ENCODE measurements at regions not wholly inside any gene's neighbourhood (a gene's known extent, or its start where the extent isn't known, plus 50 kb on each side); places are given as distances from the start of the nearest gene placed in this dataset.
A peak's percentile ranks its signal among the peaks of the same experiment; 100 is the strongest.

DNA sequence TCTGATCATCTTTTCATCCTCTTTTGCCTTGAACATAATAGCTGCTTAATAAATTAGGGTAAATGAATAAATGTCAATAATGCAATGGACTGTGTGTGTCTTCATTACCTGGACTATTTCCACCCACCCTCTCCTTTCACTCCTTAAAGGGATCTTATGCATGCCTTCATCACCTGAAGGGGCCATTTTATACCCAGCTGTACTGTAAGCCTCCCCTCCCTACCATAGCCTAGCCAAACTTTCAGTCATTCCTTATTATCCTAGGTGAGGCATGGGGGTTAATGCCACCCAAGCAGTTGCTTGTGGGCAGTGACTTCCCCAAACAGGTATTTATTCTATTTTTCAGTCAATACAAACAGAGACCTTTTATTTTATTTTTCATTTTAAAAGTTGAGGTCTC lies 127.8 kb upstream of the PARP11 start:
- DNase-seq = no peak
- Histone ChIP-seq H3K4me3 (ENCODE audit: insufficient read depth, low read depth, low read length, poor library complexity, severe bottlenecking) (no peak overlapping the region), H3K4me1 (ENCODE audit: control insufficient read depth, insufficient read depth, low read length, poor library complexity, severe bottlenecking) (no peaks in the 10 kb centered on the region), H3K27me3 (replicated peaks; ENCODE audit: control insufficient read depth, insufficient read depth, low read length, poor library complexity, severe bottlenecking) (no peaks in the 10 kb centered on the region), H3K27ac (ENCODE audit: insufficient read depth, low read length, poor library complexity, severe bottlenecking) (no peak overlapping the region), H3K36me3 (ENCODE audit: control insufficient read depth, insufficient read depth, low read length) (no peaks in the 10 kb centered on the region), H3K9me3 (ENCODE audit: control insufficient read depth, low read length) (no peaks in the 10 kb centered on the region)

DNA sequence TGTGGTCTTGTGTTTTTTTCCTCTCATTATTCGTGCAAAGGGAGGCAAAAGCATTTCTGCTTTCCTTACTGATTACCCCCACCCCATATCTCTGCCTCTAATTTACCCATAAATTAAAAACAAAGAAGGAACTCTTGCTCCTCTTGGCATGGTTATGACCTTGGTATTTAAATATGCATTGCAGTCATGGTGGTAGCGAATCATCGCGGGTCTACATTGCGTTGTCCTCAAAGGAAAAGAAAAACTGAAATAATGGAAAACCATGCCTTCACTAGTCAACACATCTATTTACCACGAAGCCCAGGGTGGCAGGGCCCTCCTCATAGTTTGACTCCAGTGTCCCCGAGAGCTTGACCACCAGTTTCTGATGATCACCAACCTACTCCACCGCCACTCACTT lies 126.7 kb upstream of the PARP11 start:
- H3K4me3 ChIP-seq (ENCODE audit: insufficient read depth, low read depth, low read length, poor library complexity, severe bottlenecking) = no peak overlapping the region
- no peaks in the 10 kb centered on the region for H3K36me3 ChIP-seq (ENCODE audit: control insufficient read depth, insufficient read depth, low read length)
- H3K9me3 ChIP-seq (ENCODE audit: control insufficient read depth, low read length) = no peaks in the 10 kb centered on the region
- no peaks in the 10 kb centered on the region for H3K4me1 ChIP-seq (ENCODE audit: control insufficient read depth, insufficient read depth, low read length, poor library complexity, severe bottlenecking)
- H3K27ac ChIP-seq (ENCODE audit: insufficient read depth, low read length, poor library complexity, severe bottlenecking) = no peak overlapping the region
- H3K27me3 ChIP-seq (replicated peaks; ENCODE audit: control insufficient read depth, insufficient read depth, low read length, poor library complexity, severe bottlenecking) = no peaks in the 10 kb centered on the region
- no peak for DNase-seq

DNA sequence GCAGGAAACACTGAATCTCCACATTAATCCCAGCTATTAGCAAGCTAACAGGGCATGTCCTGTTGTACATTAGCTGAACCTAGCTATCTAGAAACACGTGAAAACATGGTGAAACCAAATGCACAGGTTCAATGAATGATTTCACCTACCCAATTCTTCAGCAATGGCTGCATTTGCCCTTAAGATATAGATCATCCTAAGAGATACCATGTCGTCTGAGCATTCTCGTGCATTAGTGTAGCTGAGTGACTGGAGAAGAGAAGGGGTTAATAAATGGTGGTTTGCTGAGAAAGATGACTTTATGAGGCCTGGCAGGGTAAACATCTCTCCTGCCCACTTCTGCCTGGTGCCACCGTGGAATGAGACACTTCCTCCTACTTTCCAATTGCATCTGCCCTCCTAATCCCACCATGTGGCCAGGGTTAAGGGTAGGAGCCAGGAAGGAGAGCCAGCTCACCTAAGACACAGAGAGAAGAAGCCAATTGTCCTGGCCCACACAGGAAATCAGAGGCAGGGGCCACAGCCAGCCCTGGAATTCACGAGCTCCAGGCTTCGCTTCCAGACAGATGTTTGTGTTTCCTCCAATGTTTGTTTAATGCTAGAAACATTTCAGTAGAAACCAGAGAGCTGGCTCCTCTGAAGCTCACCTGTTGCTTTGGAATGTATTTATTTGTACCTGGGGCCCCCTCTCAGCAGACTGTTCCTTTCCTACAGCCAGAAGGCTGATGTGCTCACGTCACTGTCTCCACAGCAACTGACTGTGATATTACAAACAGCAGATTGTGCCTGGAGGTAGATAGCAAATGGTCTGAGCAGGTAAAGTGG lies 126.0 kb upstream of the PARP11 start:
- H3K27ac ChIP-seq (ENCODE audit: insufficient read depth, low read length, poor library complexity, severe bottlenecking) = no peak overlapping the region
- no peaks in the 10 kb centered on the region for H3K4me1 ChIP-seq (ENCODE audit: control insufficient read depth, insufficient read depth, low read length, poor library complexity, severe bottlenecking)
- H3K36me3 ChIP-seq (ENCODE audit: control insufficient read depth, insufficient read depth, low read length) = no peaks in the 10 kb centered on the region
- H3K9me3 ChIP-seq (ENCODE audit: control insufficient read depth, low read length) = no peaks in the 10 kb centered on the region
- DNase-seq = peak in 2 of 3 donors; percentile 10 to 16
- H3K4me3 ChIP-seq (ENCODE audit: insufficient read depth, low read depth, low read length, poor library complexity, severe bottlenecking) = no peak overlapping the region
- no peaks in the 10 kb centered on the region for H3K27me3 ChIP-seq (replicated peaks; ENCODE audit: control insufficient read depth, insufficient read depth, low read length, poor library complexity, severe bottlenecking)

DNA sequence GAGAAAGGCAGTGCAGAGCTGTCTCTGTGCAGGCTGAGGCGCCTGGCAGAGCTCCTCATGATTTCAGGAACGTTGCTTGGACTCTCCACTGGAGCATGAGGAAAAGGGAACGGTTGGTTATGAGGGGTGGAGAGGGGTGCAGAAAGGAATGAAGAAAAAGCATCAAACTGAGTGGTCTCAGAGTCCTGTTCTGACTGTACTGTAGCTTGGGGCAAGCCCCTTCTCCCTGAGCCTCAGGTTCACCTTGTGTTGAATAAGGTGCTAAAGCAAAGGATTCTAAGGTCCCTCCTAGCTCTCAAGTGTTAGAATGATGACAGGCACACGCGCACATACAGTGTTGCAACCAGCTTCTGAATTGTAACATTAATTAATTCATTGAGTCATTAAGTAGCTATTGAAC lies 125.2 kb upstream of the PARP11 start:
- Histone ChIP-seq H3K27ac (ENCODE audit: insufficient read depth, low read length, poor library complexity, severe bottlenecking) (no peak overlapping the region), H3K9me3 (ENCODE audit: control insufficient read depth, low read length) (no peaks in the 10 kb centered on the region), H3K27me3 (replicated peaks; ENCODE audit: control insufficient read depth, insufficient read depth, low read length, poor library complexity, severe bottlenecking) (no peaks in the 10 kb centered on the region), H3K4me1 (ENCODE audit: control insufficient read depth, insufficient read depth, low read length, poor library complexity, severe bottlenecking) (no peaks in the 10 kb centered on the region), H3K36me3 (ENCODE audit: control insufficient read depth, insufficient read depth, low read length) (no peaks in the 10 kb centered on the region), H3K4me3 (ENCODE audit: insufficient read depth, low read depth, low read length, poor library complexity, severe bottlenecking) (no peak overlapping the region)
- no peak for DNase-seq

GRCh38 chr12:3996322-3996721 lies 123.1 kb upstream of the PARP11 start:
- DNase-seq = no peak
- H3K36me3 ChIP-seq (ENCODE audit: control insufficient read depth, insufficient read depth, low read length) = no peaks in the 10 kb centered on the region
- no peaks in the 10 kb centered on the region for H3K4me1 ChIP-seq (ENCODE audit: control insufficient read depth, insufficient read depth, low read length, poor library complexity, severe bottlenecking)
- H3K9me3 ChIP-seq (ENCODE audit: control insufficient read depth, low read length) = no peaks in the 10 kb centered on the region
- H3K27me3 ChIP-seq (replicated peaks; ENCODE audit: control insufficient read depth, insufficient read depth, low read length, poor library complexity, severe bottlenecking) = no peaks in the 10 kb centered on the region
- H3K27ac ChIP-seq (ENCODE audit: insufficient read depth, low read length, poor library complexity, severe bottlenecking) = no peak overlapping the region
- H3K4me3 ChIP-seq (ENCODE audit: insufficient read depth, low read depth, low read length, poor library complexity, severe bottlenecking) = no peak overlapping the region

- Histone ChIP-seq H3K27ac (ENCODE audit: insufficient read depth, low read length, poor library complexity, severe bottlenecking) (no peak overlapping the region), H3K9me3 (ENCODE audit: control insufficient read depth, low read length) (no peaks in the 10 kb centered on the region), H3K36me3 (ENCODE audit: control insufficient read depth, insufficient read depth, low read length) (no peaks in the 10 kb centered on the region), H3K4me3 (ENCODE audit: insufficient read depth, low read depth, low read length, poor library complexity, severe bottlenecking) (no peak overlapping the region), H3K4me1 (ENCODE audit: control insufficient read depth, insufficient read depth, low read length, poor library complexity, severe bottlenecking) (no peaks in the 10 kb centered on the region), H3K27me3 (replicated peaks; ENCODE audit: control insufficient read depth, insufficient read depth, low read length, poor library complexity, severe bottlenecking) (no peaks in the 10 kb centered on the region)
- no peak for DNase-seq
Measured at GRCh38 chr12:3995306-3995705, 122.1 kb upstream of the PARP11 start.

GRCh38 chr12:3994500-3994899 lies 121.3 kb upstream of the PARP11 start:
- H3K4me3 ChIP-seq (ENCODE audit: insufficient read depth, low read depth, low read length, poor library complexity, severe bottlenecking) = no peak overlapping the region
- no peak overlapping the region for H3K27ac ChIP-seq (ENCODE audit: insufficient read depth, low read length, poor library complexity, severe bottlenecking)
- H3K4me1 ChIP-seq (ENCODE audit: control insufficient read depth, insufficient read depth, low read length, poor library complexity, severe bottlenecking) = no peaks in the 10 kb centered on the region
- DNase-seq = no peak
- no peaks in the 10 kb centered on the region for H3K36me3 ChIP-seq (ENCODE audit: control insufficient read depth, insufficient read depth, low read length)
- no peaks in the 10 kb centered on the region for H3K27me3 ChIP-seq (replicated peaks; ENCODE audit: control insufficient read depth, insufficient read depth, low read length, poor library complexity, severe bottlenecking)
- no peaks in the 10 kb centered on the region for H3K9me3 ChIP-seq (ENCODE audit: control insufficient read depth, low read length)

GRCh38 chr12:3992945-3993344 lies 119.7 kb upstream of the PARP11 start:
- Histone ChIP-seq H3K4me1 (ENCODE audit: control insufficient read depth, insufficient read depth, low read length, poor library complexity, severe bottlenecking) (peaks cover 6% of the 10 kb centered on the region), H3K27ac (ENCODE audit: insufficient read depth, low read length, poor library complexity, severe bottlenecking) (no peak overlapping the region), H3K36me3 (ENCODE audit: control insufficient read depth, insufficient read depth, low read length) (no peaks in the 10 kb centered on the region), H3K9me3 (ENCODE audit: control insufficient read depth, low read length) (no peaks in the 10 kb centered on the region), H3K27me3 (replicated peaks; ENCODE audit: control insufficient read depth, insufficient read depth, low read length, poor library complexity, severe bottlenecking) (no peaks in the 10 kb centered on the region), H3K4me3 (ENCODE audit: insufficient read depth, low read depth, low read length, poor library complexity, severe bottlenecking) (no peak overlapping the region)
- no peak for DNase-seq

DNA sequence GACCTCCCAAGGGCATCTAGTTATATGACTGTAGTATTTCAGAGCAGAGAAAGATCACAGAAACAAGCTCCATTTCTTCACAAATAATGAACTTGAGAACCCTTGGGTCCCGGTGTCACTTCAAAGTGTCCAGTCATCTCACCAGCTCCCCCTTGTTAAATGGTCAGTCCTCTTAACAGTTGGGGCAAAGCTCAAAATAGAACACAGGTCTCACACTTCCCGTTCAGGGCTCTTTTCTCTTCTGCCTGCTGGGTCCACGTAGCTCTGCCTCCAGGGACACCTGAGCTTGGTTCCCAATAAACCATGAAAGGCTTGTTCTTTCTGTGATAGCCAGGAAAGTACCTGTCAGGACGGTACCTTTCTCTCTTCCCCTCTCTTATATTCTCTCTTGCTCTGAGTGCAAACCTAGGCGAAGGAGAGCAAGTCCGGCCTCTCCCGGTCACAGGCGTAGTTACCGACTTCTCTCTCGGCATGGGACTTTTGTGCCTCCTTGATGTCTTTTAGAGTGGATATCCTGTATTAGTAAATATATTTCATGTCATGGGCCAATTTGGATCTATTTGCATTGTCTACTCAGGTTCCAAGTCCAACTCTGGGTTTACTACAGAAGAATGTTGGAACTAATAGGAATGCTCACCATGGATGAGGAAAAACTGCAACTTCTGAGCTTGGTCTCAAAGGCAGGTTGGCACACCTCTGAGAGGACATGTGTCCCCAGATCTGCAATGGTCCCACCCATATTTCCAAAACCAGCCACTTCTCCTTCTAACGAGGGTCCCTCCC lies 118.8 kb upstream of the PARP11 start:
- H3K27me3 ChIP-seq (replicated peaks; ENCODE audit: control insufficient read depth, insufficient read depth, low read length, poor library complexity, severe bottlenecking) = no peaks in the 10 kb centered on the region
- no peak overlapping the region for H3K4me3 ChIP-seq (ENCODE audit: insufficient read depth, low read depth, low read length, poor library complexity, severe bottlenecking)
- peaks cover 6% of the 10 kb centered on the region for H3K4me1 ChIP-seq (ENCODE audit: control insufficient read depth, insufficient read depth, low read length, poor library complexity, severe bottlenecking)
- DNase-seq = no peak
- no peak overlapping the region for H3K27ac ChIP-seq (ENCODE audit: insufficient read depth, low read length, poor library complexity, severe bottlenecking)
- no peaks in the 10 kb centered on the region for H3K9me3 ChIP-seq (ENCODE audit: control insufficient read depth, low read length)
- no peaks in the 10 kb centered on the region for H3K36me3 ChIP-seq (ENCODE audit: control insufficient read depth, insufficient read depth, low read length)
